ENCODE measurements at regions not wholly inside any gene's neighbourhood (a gene's known extent, or its start where the extent isn't known, plus 50 kb on each side); places are given as distances from the start of the nearest gene placed in this dataset.

DNA sequence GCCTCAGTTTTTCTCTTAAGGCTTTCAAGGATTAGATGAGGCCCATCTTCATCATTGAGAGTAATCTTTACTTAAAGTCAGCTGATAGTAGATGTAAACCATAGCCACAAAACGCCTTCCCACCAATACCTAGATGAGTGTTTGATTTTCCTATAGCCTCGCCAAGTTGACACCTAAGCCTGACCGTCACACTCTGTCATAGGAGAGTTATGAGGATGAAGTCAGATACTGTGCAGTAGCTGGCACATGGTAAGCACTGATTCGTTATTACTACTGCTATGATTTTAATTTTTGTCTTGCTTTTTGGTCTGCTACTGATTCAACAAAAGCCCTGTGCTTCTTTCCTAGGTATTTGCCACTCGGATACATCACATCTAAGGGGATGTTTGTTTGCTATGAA, 395.5 kb downstream of the RPS6KC1 start:
- TF ChIP-seq CTCF (conservative IDR thresholded peaks at IDR 0.05; ENCODE audit: low read depth, low read length), result no peak
- no peak overlapping the region for H3K4me2 ChIP-seq
- no peak overlapping the region for H3K27ac ChIP-seq
- H4K20me1 ChIP-seq (ENCODE audit: insufficient read depth), result no peaks in the 10 kb centered on the region
- no peaks in the 10 kb centered on the region for H3K79me2 ChIP-seq (ENCODE audit: insufficient read depth, low read depth)
- H3K9ac ChIP-seq, result no peak overlapping the region
- H2AFZ ChIP-seq (ENCODE audit: low read depth), result no peak overlapping the region
- H3K27me3 ChIP-seq (ENCODE audit: insufficient read depth, low read depth), result no peaks in the 10 kb centered on the region
- no peaks in the 10 kb centered on the region for H3K4me1 ChIP-seq (ENCODE audit: low read depth, poor library complexity, severe bottlenecking)
- H3K4me3 ChIP-seq (IDR thresholded peaks at IDR 0.05; ENCODE audit: insufficient read depth, low read depth, low read length), result no peak overlapping the region
- no peaks in the 10 kb centered on the region for H3K36me3 ChIP-seq (ENCODE audit: insufficient read depth)

GRCh38 chr1:213448360-213448759, 397.3 kb downstream of the RPS6KC1 start:
- TF ChIP-seq CTCF (conservative IDR thresholded peaks at IDR 0.05; ENCODE audit: low read depth, low read length), result no peak

DNA sequence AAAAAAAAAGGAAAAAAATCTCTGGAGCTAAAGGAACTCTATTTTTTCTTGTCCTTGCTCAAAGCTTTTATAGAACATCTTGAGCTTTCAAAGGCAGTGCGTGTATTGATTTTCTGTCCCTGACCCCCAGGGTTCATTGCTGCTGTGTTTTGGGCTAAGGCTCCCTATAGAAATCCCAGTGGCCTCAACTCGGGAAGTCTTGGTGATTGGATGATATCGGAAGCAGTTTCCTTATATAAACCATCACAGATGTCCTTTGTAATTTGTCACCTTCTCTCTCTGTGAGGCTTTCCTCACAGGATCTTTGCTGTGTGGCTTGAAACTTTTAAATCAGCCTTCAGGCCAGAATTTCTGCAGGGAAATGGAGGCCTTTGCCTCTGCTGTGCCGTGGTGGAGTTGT, 397.7 kb downstream of the RPS6KC1 start:
- H2AFZ ChIP-seq (ENCODE audit: low read depth), result no peak overlapping the region
- no peak overlapping the region for H3K9ac ChIP-seq
- no peaks in the 10 kb centered on the region for H3K27me3 ChIP-seq (ENCODE audit: insufficient read depth, low read depth)
- H3K79me2 ChIP-seq (ENCODE audit: insufficient read depth, low read depth), result no peaks in the 10 kb centered on the region
- H3K4me2 ChIP-seq, result no peak overlapping the region
- no peak overlapping the region for H3K4me3 ChIP-seq (IDR thresholded peaks at IDR 0.05; ENCODE audit: insufficient read depth, low read depth, low read length)
- no peaks in the 10 kb centered on the region for H3K4me1 ChIP-seq (ENCODE audit: low read depth, poor library complexity, severe bottlenecking)
- no peak overlapping the region for H3K27ac ChIP-seq
- no peaks in the 10 kb centered on the region for H3K36me3 ChIP-seq (ENCODE audit: insufficient read depth)
- no peak for TF ChIP-seq CTCF (conservative IDR thresholded peaks at IDR 0.05; ENCODE audit: low read depth, low read length)
- no peaks in the 10 kb centered on the region for H4K20me1 ChIP-seq (ENCODE audit: insufficient read depth)

More at GRCh38 chr1:213448360-213448759, 397.3 kb downstream of the RPS6KC1 start:
- Histone ChIP-seq H3K36me3 (ENCODE audit: insufficient read depth) (no peaks in the 10 kb centered on the region), H3K4me3 (IDR thresholded peaks at IDR 0.05; ENCODE audit: insufficient read depth, low read depth, low read length) (no peak overlapping the region), H3K27me3 (ENCODE audit: insufficient read depth, low read depth) (no peaks in the 10 kb centered on the region), H3K4me1 (ENCODE audit: low read depth, poor library complexity, severe bottlenecking) (no peaks in the 10 kb centered on the region), H4K20me1 (ENCODE audit: insufficient read depth) (no peaks in the 10 kb centered on the region), H3K27ac (no peak overlapping the region), H3K9ac (no peak overlapping the region), H3K79me2 (ENCODE audit: insufficient read depth, low read depth) (no peaks in the 10 kb centered on the region), H3K4me2 (no peak overlapping the region), H2AFZ (ENCODE audit: low read depth) (no peak overlapping the region)

GRCh38 chr1:213452501-213452900, 401.5 kb downstream of the RPS6KC1 start:
- Histone ChIP-seq H3K79me2 (ENCODE audit: insufficient read depth, low read depth) (no peaks in the 10 kb centered on the region), H3K27ac (no peak overlapping the region), H3K36me3 (ENCODE audit: insufficient read depth) (no peaks in the 10 kb centered on the region), H3K27me3 (ENCODE audit: insufficient read depth, low read depth) (no peaks in the 10 kb centered on the region), H3K9ac (no peak overlapping the region), H3K4me2 (no peak overlapping the region), H2AFZ (ENCODE audit: low read depth) (no peak overlapping the region), H3K4me1 (ENCODE audit: low read depth, poor library complexity, severe bottlenecking) (no peaks in the 10 kb centered on the region), H3K4me3 (IDR thresholded peaks at IDR 0.05; ENCODE audit: insufficient read depth, low read depth, low read length) (no peak overlapping the region), H4K20me1 (ENCODE audit: insufficient read depth) (no peaks in the 10 kb centered on the region)
- TF ChIP-seq CTCF (conservative IDR thresholded peaks at IDR 0.05; ENCODE audit: low read depth, low read length), result no peak

Data from KMS-11 (cell line).